ENCODE measurements at regions not wholly inside any gene's neighbourhood (a gene's known extent, or its start where the extent isn't known, plus 50 kb on each side); places are given as distances from the start of the nearest gene placed in this dataset.
A peak's percentile ranks its signal among the peaks of the same experiment; 100 is the strongest.

GRCh38 chr3:86711634-86712033 is 279.3 kb downstream of the VGLL3 start:
- DNase-seq = no peak

- DNase-seq = no peak
These were observed 282.1 kb downstream of the VGLL3 start for GRCh38 chr3:86708893-86709292.

DNA sequence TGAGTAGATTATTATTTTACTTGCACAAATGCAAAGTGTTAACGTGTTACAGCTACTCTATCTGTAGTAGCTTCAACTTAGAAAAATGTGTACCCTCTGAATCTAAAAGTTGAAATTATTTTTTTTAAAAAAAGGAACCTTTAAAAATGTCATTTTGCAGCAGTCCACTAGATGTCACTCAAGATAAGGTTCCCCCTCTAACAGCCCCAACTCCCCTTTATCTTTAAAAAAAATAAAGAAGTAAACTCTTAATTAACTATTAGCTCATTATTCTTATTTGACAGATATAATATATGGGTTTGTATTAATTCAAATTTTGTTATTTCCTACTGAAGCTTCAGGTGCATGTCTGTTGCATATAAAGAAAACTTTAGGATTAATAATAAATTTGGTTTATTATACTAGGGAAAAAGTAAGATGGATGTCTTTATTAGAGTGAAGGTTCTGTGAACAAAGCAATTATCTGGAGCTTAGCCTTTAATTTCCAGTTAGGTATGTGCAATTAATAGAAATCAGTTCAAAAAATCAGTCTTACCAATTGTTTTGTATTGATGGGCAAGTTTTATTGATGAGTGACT is 288.5 kb downstream of the VGLL3 start:
- DNase-seq = no peak

DNA sequence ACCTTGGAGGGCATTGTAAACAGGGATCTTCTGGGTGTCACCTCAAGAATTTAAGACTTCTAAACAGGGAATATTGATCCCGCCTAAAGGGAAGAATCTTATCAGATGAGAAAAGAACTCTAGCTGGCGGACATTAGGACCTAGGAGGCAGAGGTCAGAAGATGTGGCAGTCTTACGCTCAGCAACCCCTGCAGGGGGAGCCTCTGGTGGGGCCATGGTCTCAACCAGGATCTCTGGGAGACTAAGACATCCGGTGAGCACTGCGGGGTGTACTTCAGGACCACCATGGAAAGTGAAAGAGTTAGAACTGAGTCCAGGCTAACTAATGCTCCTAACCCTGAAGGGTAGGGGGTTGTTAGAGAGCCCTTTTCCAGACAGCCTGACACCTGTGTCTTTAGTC is 295.2 kb downstream of the VGLL3 start:
- DNase-seq = no peak

DNA sequence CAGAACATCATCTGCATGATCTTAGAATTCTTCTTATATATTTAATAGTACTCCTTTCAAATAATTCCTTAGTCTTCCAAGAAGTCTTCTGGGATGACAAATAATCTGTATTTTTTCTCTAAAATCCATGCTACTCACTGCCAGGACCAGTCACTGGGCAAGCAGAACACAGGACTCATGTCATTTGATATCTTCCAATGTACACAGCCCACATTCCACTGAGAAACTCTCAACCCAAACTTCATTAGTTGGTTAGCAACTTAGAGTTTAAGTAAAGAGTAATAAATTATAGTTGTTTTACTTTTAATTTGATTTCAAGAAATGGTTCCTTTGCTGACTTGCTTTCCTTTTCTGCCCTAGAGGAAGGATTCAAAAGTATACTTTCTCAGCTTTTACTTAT is 317.0 kb downstream of the VGLL3 start:
- DNase-seq = no peak

DNA sequence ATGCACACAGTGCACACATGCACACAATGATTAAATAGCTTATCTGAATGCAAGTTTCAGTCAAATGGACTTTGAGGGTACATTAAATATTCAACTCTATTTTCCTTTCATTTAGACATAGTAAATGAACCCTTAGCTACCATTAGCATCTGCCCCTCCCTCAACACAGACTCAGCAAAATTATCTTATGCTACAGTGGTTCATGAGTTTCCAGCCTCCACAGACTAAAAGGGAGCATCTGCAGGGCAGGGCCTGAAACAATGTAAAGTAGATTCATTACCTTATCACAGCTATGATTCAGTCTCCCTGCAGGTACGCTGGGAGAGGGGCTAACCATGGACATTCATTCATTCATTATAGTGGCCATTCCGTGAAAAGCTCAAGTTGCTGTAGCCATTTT is 329.1 kb downstream of the VGLL3 start:
- no peak for DNase-seq

DNA sequence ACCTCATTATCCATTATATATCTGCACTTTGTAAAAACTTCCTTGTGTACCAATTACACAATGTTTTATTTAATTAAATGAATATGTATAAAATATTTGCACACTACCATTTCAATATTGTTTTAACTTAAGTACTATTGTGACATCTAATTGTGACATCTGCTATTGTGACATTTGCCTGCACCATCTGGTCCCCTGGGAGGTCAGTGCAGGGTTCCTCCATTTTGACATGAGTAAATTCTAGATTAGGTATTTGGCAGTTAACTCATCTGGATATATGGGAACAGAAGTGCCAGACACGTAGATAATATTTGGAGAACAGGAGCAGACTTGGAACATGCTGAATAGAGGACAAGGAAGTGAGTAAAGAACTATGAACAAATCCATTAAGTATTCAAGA is 332.1 kb downstream of the VGLL3 start:
- DNase-seq = no peak

DNA sequence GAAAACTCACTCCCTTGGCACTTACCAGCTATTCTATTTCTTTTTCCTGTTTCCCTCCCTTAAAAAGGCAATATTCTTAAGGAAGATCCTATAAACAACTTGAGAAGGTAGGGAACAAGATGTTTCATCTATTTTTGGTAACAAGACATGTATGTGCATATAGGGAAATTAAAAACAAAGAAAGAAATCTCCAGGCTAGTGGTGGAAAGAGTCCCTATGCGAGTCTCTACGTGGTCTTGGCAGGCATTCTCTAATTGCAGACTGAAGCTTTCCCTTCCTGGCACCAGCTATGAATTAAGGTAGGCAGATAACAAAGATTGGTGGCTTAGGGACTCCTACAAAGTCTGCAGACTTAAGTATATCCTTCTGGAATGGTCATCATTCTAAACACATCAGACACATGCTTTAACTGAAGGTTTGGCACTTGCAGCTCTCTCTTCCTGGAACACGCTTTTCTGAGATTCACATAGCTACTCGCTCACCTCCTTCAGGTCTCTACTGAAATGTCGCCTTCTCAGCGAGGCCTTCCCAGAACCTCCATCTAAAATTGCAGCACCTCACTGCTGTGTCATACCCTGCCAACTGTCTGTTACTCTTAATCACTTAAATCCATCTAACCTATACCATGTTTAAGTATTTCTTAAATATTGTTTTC is 336.0 kb downstream of the VGLL3 start:
- DNase-seq = no peak

DNA sequence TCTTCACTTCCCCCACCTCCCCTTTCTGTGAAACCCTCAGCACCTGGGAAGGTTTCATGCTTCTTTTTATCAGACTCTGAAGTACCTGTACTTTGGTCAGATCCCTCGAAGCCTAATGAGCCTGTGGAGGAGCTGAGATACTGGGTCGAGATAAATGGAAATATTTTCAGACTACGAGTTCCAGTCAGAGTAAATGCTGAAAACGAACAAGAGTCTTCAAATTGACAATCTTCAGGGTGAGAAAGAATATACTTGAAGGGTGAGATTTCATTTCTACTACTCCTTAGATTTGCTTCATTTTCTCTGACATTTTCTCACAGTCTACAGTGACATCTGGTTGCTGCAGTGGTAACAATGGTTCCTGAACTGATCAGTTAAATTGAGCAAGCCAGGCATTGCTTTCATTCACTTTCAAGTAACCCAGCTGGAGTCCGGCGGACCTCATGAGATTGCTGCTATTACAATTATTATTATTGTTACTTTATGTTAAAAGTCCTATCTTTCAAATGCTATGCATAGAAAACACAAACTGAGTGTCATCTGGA is 337.2 kb downstream of the VGLL3 start:
- DNase-seq = no peak

GRCh38 chr3:86648087-86648486 is 342.9 kb downstream of the VGLL3 start:
- no peak for DNase-seq

GRCh38 chr3:86645756-86646155 is 345.2 kb downstream of the VGLL3 start:
- no peak for DNase-seq

GRCh38 chr3:86634361-86634760 is 356.6 kb downstream of the VGLL3 start:
- DNase-seq = no peak

GRCh38 chr3:86629511-86629910 is 361.4 kb downstream of the VGLL3 start:
- no peak for DNase-seq

- no peak for DNase-seq
These were observed 366.8 kb downstream of the VGLL3 start for GRCh38 chr3:86624192-86624591.

DNA sequence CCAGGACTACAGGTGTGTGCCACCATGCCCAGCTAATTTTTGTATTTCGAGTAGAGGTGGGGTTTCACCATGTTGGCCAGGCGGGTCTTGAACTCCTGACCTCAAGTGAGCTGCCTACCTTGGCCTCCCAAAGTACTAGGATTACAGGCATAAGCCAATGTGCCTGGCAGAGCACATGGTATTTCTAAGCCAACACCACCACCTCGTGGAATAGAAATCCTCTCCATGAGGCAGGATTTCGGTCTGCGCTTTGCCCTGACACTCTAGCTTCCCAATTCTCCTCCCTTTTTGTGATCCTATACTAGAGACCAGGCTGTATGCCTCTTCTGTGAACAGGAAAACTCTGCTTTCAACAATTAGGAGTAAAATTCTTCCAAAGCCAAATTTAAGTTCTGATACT is 372.2 kb downstream of the VGLL3 start:
- no peak for DNase-seq

- no peak for DNase-seq
These were observed 385.8 kb downstream of the VGLL3 start for GRCh38 chr3:86605166-86605565.

DNA sequence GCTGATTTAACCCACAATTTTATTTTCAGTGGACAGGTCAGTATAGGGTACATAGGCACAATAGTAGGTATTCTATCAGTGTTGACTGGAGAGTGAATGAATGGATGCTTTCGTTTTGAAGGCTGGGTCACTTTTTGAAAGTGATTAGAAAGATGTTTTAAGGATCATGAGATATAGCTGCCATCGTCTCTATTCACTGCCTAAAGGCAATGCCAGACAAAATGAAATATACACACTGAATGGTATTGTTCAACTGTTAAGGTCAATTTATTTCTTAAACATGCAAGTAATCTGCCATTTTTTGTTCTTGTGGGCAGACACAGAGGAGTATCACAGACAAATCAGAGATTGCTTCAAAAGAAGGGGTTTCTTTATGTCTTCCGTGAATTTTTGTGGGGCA is 395.3 kb downstream of the VGLL3 start:
- DNase-seq = no peak

GRCh38 chr3:86594838-86595237 is 396.1 kb downstream of the VGLL3 start:
- DNase-seq = no peak

- no peak for DNase-seq
These were observed 412.9 kb downstream of the VGLL3 start for GRCh38 chr3:86578071-86578470.

- peak in 1 of 5 experiments; percentile 30 for DNase-seq
These were observed 427.5 kb downstream of the VGLL3 start for GRCh38 chr3:86563400-86563970.

GRCh38 chr3:86562090-86562489 is 428.9 kb downstream of the VGLL3 start:
- no peak for DNase-seq

- no peak for DNase-seq
These were observed 429.7 kb downstream of the VGLL3 start for GRCh38 chr3:86561215-86561614.

DNA sequence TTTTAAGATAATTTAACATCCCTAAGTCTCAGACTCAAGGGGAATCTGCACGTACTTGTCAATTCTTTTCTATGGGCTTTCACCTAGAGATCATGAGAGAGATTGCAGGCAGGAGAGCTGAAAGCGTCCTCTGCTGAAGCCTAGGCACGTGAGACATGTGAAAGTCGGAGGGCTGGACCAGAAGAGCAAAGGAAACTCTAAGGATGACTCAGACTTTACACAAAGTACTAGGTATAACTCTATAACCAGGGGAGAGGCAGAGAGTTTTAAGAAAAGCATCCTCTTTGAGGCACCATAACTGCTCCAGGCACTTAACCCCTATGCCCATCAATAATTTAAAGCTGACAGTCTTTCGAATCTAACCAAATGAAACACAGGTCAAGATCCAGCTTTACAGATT is 436.6 kb downstream of the VGLL3 start:
- DNase-seq = no peak

DNA sequence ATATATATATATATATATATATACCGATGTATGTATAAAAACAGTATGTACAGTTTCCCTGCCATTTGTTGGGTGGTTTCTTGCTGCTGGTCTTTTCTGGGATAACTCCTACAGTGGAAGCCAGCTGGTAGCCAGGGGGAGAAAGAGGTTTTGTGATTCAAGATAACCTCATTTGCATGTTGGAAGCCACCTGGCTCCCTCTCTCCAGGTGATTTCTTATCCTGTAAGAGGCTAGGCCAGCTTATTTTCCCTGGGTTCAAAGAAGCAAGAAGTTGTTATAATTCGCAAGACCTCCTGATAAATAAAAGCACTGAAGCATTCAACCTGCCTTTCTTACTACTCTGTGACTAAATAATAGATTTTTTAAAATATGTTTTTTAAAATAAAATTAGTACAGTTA is 443.3 kb downstream of the VGLL3 start:
- no peak for DNase-seq
